GM13977 (cell line): ENCODE measurements at regions not wholly inside any gene's neighbourhood (a gene's known extent, or its start where the extent isn't known, plus 50 kb on each side); places are given as distances from the start of the nearest gene placed in this dataset.

ENCODE experiments used
- DNase-seq: peaks from one replicate; pipeline ENCODE4 v3.0.0; 2012; ENCODE audit warnings: low spot score
- in situ Hi-C: fragments of 300-500 bp; cut with MboI; formaldehyde crosslinking; loops from one replicate; pipeline ENCODE4 v1.12.0; 2022; ENCODE audit warnings: low sequenced_read_pairs, low pct_unique_long_range_greater_than_20kb, mixed read lengths, inconsistent platforms; ENCODE audit not compliant: unreplicated experiment
- TF ChIP-seq, protein P1 (sequence below): IDR thresholded peaks from 2 replicates; pipeline ENCODE4 v1.5.1; 2012; ENCODE audit warnings: mild to moderate bottlenecking, control low read depth; ENCODE audit not compliant: insufficient read depth; ENCODE audit errors: extremely low read depth, missing control alignments

- no peak for DNase-seq
- TF ChIP-seq, protein P1, sequence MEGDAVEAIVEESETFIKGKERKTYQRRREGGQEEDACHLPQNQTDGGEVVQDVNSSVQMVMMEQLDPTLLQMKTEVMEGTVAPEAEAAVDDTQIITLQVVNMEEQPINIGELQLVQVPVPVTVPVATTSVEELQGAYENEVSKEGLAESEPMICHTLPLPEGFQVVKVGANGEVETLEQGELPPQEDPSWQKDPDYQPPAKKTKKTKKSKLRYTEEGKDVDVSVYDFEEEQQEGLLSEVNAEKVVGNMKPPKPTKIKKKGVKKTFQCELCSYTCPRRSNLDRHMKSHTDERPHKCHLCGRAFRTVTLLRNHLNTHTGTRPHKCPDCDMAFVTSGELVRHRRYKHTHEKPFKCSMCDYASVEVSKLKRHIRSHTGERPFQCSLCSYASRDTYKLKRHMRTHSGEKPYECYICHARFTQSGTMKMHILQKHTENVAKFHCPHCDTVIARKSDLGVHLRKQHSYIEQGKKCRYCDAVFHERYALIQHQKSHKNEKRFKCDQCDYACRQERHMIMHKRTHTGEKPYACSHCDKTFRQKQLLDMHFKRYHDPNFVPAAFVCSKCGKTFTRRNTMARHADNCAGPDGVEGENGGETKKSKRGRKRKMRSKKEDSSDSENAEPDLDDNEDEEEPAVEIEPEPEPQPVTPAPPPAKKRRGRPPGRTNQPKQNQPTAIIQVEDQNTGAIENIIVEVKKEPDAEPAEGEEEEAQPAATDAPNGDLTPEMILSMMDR, result no peak
- in situ Hi-C loops, result loop anchor here (25.0 kb wide), 1 partner anchor 322 kb away; no protein-coding TSS in a partner anchor
Observed at GRCh38 chr7:35508623-35509400, 186.1 kb downstream of the HERPUD2 start.

GRCh38 chr7:35505066-35505465 is 189.9 kb downstream of the HERPUD2 start:
- in situ Hi-C loops, result loop anchor here (25.0 kb wide), 1 partner anchor 318 kb away; no protein-coding TSS in a partner anchor
- TF ChIP-seq, protein P1, result no peak
- no peak for DNase-seq

DNA sequence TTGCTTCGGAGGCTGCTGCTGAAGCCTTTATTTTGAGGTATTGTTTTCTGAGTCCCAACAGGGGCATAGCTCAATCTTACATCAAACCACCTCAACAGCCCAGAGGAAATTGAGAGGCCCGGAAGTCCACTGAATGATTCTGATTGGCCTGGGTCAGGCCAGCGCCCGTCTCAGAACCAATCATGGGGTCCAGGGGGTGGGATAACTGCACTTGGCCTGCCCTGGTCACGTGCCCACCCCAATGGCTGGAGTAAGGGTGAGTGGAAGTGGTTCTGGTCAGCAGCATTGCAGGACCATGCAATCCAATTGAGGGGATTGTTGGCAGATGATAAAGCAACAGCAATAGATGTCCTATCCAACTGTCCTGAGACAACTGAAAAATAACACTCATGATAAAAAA is 190.6 kb downstream of the HERPUD2 start:
- TF ChIP-seq, protein P1, result no peak
- in situ Hi-C loops, result loop anchor here (25.0 kb wide), 1 partner anchor 317 kb away; no protein-coding TSS in a partner anchor
- no peak for DNase-seq

- in situ Hi-C loops, result loop anchor here (25.0 kb wide), 1 partner anchor 314 kb away; no protein-coding TSS in a partner anchor
- TF ChIP-seq, protein P1, result no peak
- DNase-seq, result no peak
Observed at GRCh38 chr7:35501681-35502080, 193.3 kb downstream of the HERPUD2 start.

DNA sequence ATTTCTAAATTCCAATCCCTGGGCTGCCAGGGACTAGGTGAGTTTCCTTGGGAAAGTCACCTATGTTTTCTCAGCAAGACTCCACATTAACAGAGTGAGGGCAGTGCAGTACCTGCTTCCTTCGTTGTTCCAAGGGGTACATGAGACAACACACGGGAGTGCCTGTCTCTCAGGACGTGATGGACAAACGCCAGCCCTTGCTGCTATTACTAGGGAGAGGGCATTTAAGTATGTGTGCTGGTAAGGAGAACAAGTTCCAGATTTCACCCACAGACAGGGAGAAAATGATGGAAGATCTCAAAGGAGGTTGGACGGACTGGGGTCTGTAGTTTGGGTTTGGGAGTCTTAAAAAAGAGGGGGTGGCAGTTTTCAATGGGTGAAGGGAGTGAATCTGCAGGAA is 195.7 kb downstream of the HERPUD2 start:
- DNase-seq, result no peak
- in situ Hi-C loops, result no loop called here
- TF ChIP-seq, protein P1, result no peak

DNA sequence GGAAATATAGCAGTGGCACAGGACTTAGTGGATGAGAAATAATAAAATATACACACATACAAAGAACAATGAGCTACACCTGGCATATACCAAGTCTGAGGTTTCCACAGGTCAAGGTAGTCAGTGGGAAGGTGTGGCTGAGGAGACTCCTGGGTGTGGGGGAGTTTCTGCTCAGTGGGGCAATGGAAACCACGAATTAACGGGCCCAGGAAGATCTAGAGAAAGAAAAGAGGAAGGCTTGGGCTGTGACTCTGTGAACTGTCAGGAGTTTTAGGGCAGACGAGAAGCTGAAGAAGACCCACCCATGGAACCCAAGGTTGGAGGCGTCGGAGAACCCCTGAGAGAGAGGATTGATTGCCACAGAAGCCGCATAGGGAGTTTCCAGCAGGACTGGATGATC is 196.5 kb downstream of the HERPUD2 start:
- DNase-seq, result no peak
- TF ChIP-seq, protein P1, result no peak
- in situ Hi-C loops, result no loop called here
